HCT116 (cell line): ENCODE measurements at regions not wholly inside any gene's neighbourhood (a gene's known extent, or its start where the extent isn't known, plus 50 kb on each side); places are given as distances from the start of the nearest gene placed in this dataset.

ENCODE experiments used
- ATAC-seq: fragments of 200-7000 bp; cut with Tn5 transposase; 2 replicates; pipeline ENCODE4 v1.9.1; 2020; ENCODE audit warnings: mild to moderate bottlenecking, moderate library complexity
- BruUV-seq: library from RNA; stranded (reverse); fragments of 400-500 nt; replicated peaks from 2 replicates; lab custom pipeline; 2021; lab: Mats Ljungman, UMichigan
- CTCF ChIA-PET: fragments of 300-600 bp; sonication (Branson Sonifier 250); formaldehyde crosslinking; loops from one replicate; lab custom pipeline; 2021; ENCODE audit warnings: antibody characterized with exemption; lab: Charles Lee
- POLR2A ChIA-PET: fragments of 300-600, 350-600 bp; sonication (Branson Sonifier 250); formaldehyde crosslinking; loops from one replicate; lab custom pipeline; 2021; ENCODE audit warnings: antibody characterized with exemption; lab: Charles Lee
- RAD21 ChIA-PET, 2 experiments: fragments of 300-600 bp; sonication (Branson Sonifier 250); formaldehyde crosslinking; loops; one replicate each; lab custom pipeline; 2023; ENCODE audit warnings: low total read pairs in 2 of 2; ENCODE audit not compliant: uncharacterized antibody in 2 of 2, unreplicated experiment in 2 of 2, low non-redundant PET in 1 of 2; lab: Charles Lee
- DNase-seq: peaks from one replicate; pipeline ENCODE4 v3.0.0-alpha.2; 2010; ENCODE audit warnings: low read depth, low spot score
- H2AFZ ChIP-seq: fragments of 200-600 bp; shearing (Covaris generic), sonication (generic); 2 replicates; pipeline ENCODE4 v1.6.1; 2017; ENCODE audit warnings: low read depth, mixed run types, mixed read lengths, antibody characterized with exemption, low read length; ENCODE audit not compliant: poor library complexity, severe bottlenecking
- H3K27ac ChIP-seq: 2 replicates; pipeline ENCODE4 v1.5.1; 2012; ENCODE audit warnings: low read depth, low read length
- H3K27me3 ChIP-seq: fragments of 200-600 bp; sonication (generic); 2 replicates; pipeline ENCODE4 v1.6.1; 2016; ENCODE audit warnings: mixed run types, low read length, mixed read lengths; ENCODE audit not compliant: insufficient read depth
- H3K36me3 ChIP-seq, 2 experiments: fragments of 200-500 bp in 1 of 2; fragments of 200-600 bp in 1 of 2; sonication (Bioruptor generic) in 1 of 2; sonication (generic) in 1 of 2; 2 replicates each; pipeline versions ENCODE4 v1.5.1 to v1.6.1; 2014 to 2016; ENCODE audit warnings: low read length in 2 of 2, inconsistent platforms in 1 of 2, mixed read lengths in 1 of 2, mixed run types in 1 of 2; ENCODE audit not compliant: insufficient read depth in 2 of 2, control insufficient read depth in 1 of 2
- H3K4me1 ChIP-seq, 2 experiments: fragments of 200-600 bp in 1 of 2; sonication (generic) in 1 of 2; 2 replicates each; pipeline versions ENCODE4 v1.5.1 to v1.6.1; 2012 to 2017; ENCODE audit warnings: low read length in 2 of 2, inconsistent platforms in 1 of 2, mild to moderate bottlenecking in 1 of 2, mixed read lengths in 1 of 2, mixed run types in 1 of 2, moderate library complexity in 1 of 2; ENCODE audit not compliant: insufficient read depth in 2 of 2, control insufficient read depth in 1 of 2
- H3K4me2 ChIP-seq: fragments of 200-600 bp; sonication (generic); 2 replicates; pipeline ENCODE4 v1.6.1; 2017; ENCODE audit warnings: mixed run types, low read length, mixed read lengths
- H3K4me3 ChIP-seq, 2 experiments: fragments of 200-600 bp in 1 of 2; sonication (generic) in 1 of 2; replicated peaks in 1 of 2; 2 replicates each; pipeline ENCODE4 v1.5.1; 2011 to 2016; ENCODE audit warnings: low read length in 2 of 2, control low read depth in 1 of 2, low read depth in 1 of 2, mild to moderate bottlenecking in 1 of 2, mixed read lengths in 1 of 2, mixed run types in 1 of 2
- H3K79me2 ChIP-seq: fragments of 200-600 bp; sonication (generic); 2 replicates; pipeline ENCODE4 v1.6.1; 2017; ENCODE audit warnings: mild to moderate bottlenecking, mixed run types, low read length, moderate library complexity, mixed read lengths; ENCODE audit not compliant: insufficient read depth
- H3K9ac ChIP-seq: fragments of 200-600 bp; sonication (generic); 2 replicates; pipeline ENCODE4 v1.6.1; 2016; ENCODE audit warnings: low read length, mixed read lengths
- H3K9me2 ChIP-seq: fragments of 200-600 bp; sonication (generic), shearing (Covaris generic); 2 replicates; pipeline ENCODE4 v1.6.1; 2017; ENCODE audit warnings: mixed run types, mild to moderate bottlenecking, moderate library complexity; ENCODE audit not compliant: insufficient read depth
- H3K9me3 ChIP-seq, 2 experiments: fragments of 200-500 bp in 1 of 2; fragments of 200-600 bp in 1 of 2; sonication (Bioruptor generic) in 1 of 2; sonication (generic) in 1 of 2; 2 replicates each; pipeline ENCODE4 v1.6.1; 2014 to 2017; ENCODE audit warnings: low read length in 2 of 2, mixed read lengths in 2 of 2, inconsistent platforms in 1 of 2, low read depth in 1 of 2, mild to moderate bottlenecking in 1 of 2, mixed run types in 1 of 2, moderate library complexity in 1 of 2; ENCODE audit not compliant: control insufficient read depth in 1 of 2, insufficient read depth in 1 of 2
- H4K20me1 ChIP-seq: fragments of 200-600 bp; sonication (generic), shearing (Covaris generic); 2 replicates; pipeline ENCODE4 v1.6.1; 2017; ENCODE audit warnings: mixed run types, mild to moderate bottlenecking, moderate library complexity; ENCODE audit not compliant: insufficient read depth
- ATF3 ChIP-seq: IDR thresholded peaks from 2 replicates; pipeline ENCODE4 v1.6.1; 2012
- CBX3 ChIP-seq: IDR thresholded peaks from 2 replicates; pipeline ENCODE4 v1.6.1; 2012; ENCODE audit warnings: low read depth
- CTCF ChIP-seq, 3 experiments: fragments of 200-600 bp in 1 of 3; sonication (generic) in 1 of 3; IDR thresholded peaks in 2 of 3; conservative IDR thresholded peaks in 1 of 3; 2 replicates each; pipeline ENCODE4 v1.5.1; 2012 to 2017; ENCODE audit warnings: low read depth in 2 of 3, low read length in 2 of 3, antibody characterized with exemption in 1 of 3, borderline replicate concordance in 1 of 3, control low read depth in 1 of 3, mild to moderate bottlenecking in 1 of 3, mixed read lengths in 1 of 3, mixed run types in 1 of 3, moderate library complexity in 1 of 3; ENCODE audit not compliant: insufficient read depth in 1 of 3
- EGR1 ChIP-seq: IDR thresholded peaks from 2 replicates; pipeline ENCODE4 v1.6.1; 2012; ENCODE audit warnings: low read depth
- ELF1 ChIP-seq: IDR thresholded peaks from 2 replicates; pipeline ENCODE4 v1.6.1; 2012; ENCODE audit warnings: low read depth, borderline replicate concordance
- EZH2 ChIP-seq: fragments of 200-600 bp; sonication (generic); IDR thresholded peaks from 2 replicates; pipeline ENCODE4 v1.6.1; 2017; ENCODE audit warnings: antibody characterized with exemption, mixed run types
- EZH2phosphoT487 ChIP-seq: fragments of 200-600 bp; IDR thresholded peaks from 2 replicates; pipeline ENCODE4 v1.6.1; 2018; ENCODE audit warnings: antibody characterized with exemption, borderline replicate concordance
- FOSL1 ChIP-seq: IDR thresholded peaks from 2 replicates; pipeline ENCODE4 v1.6.1; 2012; ENCODE audit warnings: low read depth
- JUND ChIP-seq: IDR thresholded peaks from 2 replicates; pipeline ENCODE4 v1.6.1; 2012
- MAX ChIP-seq: IDR thresholded peaks from 2 replicates; pipeline ENCODE4 v1.6.1; 2012
- POLR2A ChIP-seq: IDR thresholded peaks from 2 replicates; pipeline ENCODE4 v1.7.0; 2011; ENCODE audit warnings: borderline replicate concordance; ENCODE audit not compliant: insufficient read depth, insufficient read length; ENCODE audit errors: extremely low read depth
- POLR2AphosphoS5 ChIP-seq: IDR thresholded peaks from 2 replicates; pipeline ENCODE4 v1.6.1; 2011; ENCODE audit warnings: mild to moderate bottlenecking, low read depth, low read length, moderate library complexity
- RAD21 ChIP-seq: IDR thresholded peaks from 2 replicates; pipeline ENCODE4 v1.6.1; 2012; ENCODE audit warnings: low read depth, mild to moderate bottlenecking
- REST ChIP-seq: IDR thresholded peaks from 2 replicates; pipeline ENCODE4 v1.6.1; 2012; ENCODE audit warnings: low read depth
- SIN3A ChIP-seq: IDR thresholded peaks from 2 replicates; pipeline ENCODE4 v1.6.1; 2012; ENCODE audit warnings: low read depth
- SP1 ChIP-seq: IDR thresholded peaks from 2 replicates; pipeline ENCODE4 v1.6.1; 2012; ENCODE audit warnings: low read depth
- SRF ChIP-seq: IDR thresholded peaks from 2 replicates; pipeline ENCODE4 v1.6.1; 2012; ENCODE audit warnings: low read depth
- TCF7L2 ChIP-seq: IDR thresholded peaks from 2 replicates; pipeline ENCODE4 v1.7.0; 2011; ENCODE audit warnings: borderline replicate concordance, inconsistent platforms; ENCODE audit not compliant: insufficient read depth, insufficient read length; ENCODE audit errors: extremely low read depth
- YY1 ChIP-seq: IDR thresholded peaks from 2 replicates; pipeline ENCODE4 v1.6.1; 2011; ENCODE audit warnings: low read length, low read depth, moderate library complexity, mild to moderate bottlenecking; ENCODE audit not compliant: insufficient replicate concordance; ENCODE audit errors: extremely low read depth
- ZFX ChIP-seq: fragments of 450-650 bp; IDR thresholded peaks from 2 replicates; pipeline ENCODE4 v1.6.1; 2017
- intact Hi-C: fragments of 100-400 bp; cut with micrococcal nuclease; formaldehyde crosslinking; loops from 2 replicates; pipeline ENCODE4 v1.10.0; 2022

GRCh38 chr11:33544593-33545373 is 155.8 kb downstream of the C11orf91 start:
- Histone ChIP-seq H3K9me2 (no peaks in the 10 kb centered on the region), H3K79me2 (no peaks in the 10 kb centered on the region), H3K27ac (no peak overlapping the region), H3K27me3 (no peaks in the 10 kb centered on the region), H3K4me2 (no peak overlapping the region), H3K9ac (no peak overlapping the region), H3K4me3 (no peak overlapping the region), H3K4me1 (peaks cover 0 to 5% of the 10 kb centered on the region in 2 experiments; a peak in 1 of 4 replicates), H4K20me1 (no peaks in the 10 kb centered on the region), H2AFZ (no peak overlapping the region), H3K36me3 (no peaks in the 10 kb centered on the region), H3K9me3 (no peaks in the 10 kb centered on the region)
- no peak for DNase-seq
- intact Hi-C loops = loop anchor here (5.0 kb wide), 1 partner anchor 198 kb away; no protein-coding TSS in a partner anchor
- no peak for ATAC-seq
- BruUV-seq = no TSS peak
- ChIA-PET CTCF (interaction anchor here (1.3 to 1.5 kb wide), 2 partner anchors 137 to 198 kb away, joined by 5 to 6 read pairs; no protein-coding TSS in a partner anchor), POLR2A (no interaction called here), RAD21 (no interaction called here)
- TF ChIP-seq ELF1 (no peak), POLR2AphosphoS5 (no peak), EZH2 (no peak), EZH2phosphoT487 (no peak), CBX3 (no peak), CTCF (IDR thresholded peaks at IDR 0.05 in 2 of 3, conservative IDR thresholded peaks at IDR 0.05 in 1 of 3; ENCODE audit: borderline replicate concordance in 1 of 3, insufficient read depth in 1 of 3, low read depth in 2 of 3, low read length in 2 of 3) (no peak), JUND (no peak), SIN3A (no peak), YY1 (no peak), SRF (no peak), SP1 (no peak), TCF7L2 (no peak), POLR2A (no peak), MAX (no peak), RAD21 (no peak), ZFX (no peak), REST (no peak), EGR1 (no peak), ATF3 (no peak), FOSL1 (no peak)
